Hypothalamus (tissue), 51 donors: ENCODE measurements at regions not wholly inside any gene's neighbourhood (a gene's known extent, or its start where the extent isn't known, plus 50 kb on each side); places are given as distances from the start of the nearest gene placed in this dataset.
"Not testable (repeated sequence)": the region's sequence is repeated elsewhere in the genome, so short reads cannot be mapped to it uniquely, and the experiment has no call there.

Source experiments
- DNase-seq, 51 donors: peaks; one replicate each; lab custom pipeline; 2025; lab: John Stamatoyannopoulos, UW

- no peak for DNase-seq
Measured at GRCh38 chr16:23013484-23013883, 135.8 kb downstream of the USP31 start.

DNA sequence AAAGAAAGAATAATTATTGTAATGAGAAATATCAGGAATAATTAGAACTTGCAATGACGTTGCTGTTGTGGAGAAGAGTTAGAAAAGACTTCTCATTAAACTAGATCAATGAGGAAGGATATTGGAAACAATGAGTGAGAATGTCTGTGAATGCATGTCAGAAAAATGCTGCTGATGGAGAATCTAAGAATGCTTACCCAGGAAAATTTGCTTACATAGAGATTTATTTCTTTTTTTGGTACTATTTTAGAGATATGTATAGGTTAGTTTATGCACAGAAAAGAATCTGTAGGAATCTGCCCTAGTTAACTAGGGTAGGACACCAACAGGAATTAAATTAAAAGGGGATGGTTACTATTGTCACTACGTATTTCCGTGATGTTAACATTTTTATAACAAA is 140.2 kb downstream of the USP31 start:
- DNase-seq, result no peak

GRCh38 chr16:23008041-23008440 is 141.2 kb downstream of the USP31 start:
- DNase-seq, result no peak

GRCh38 chr16:23006380-23006779 is 142.9 kb downstream of the USP31 start:
- no peak for DNase-seq

DNA sequence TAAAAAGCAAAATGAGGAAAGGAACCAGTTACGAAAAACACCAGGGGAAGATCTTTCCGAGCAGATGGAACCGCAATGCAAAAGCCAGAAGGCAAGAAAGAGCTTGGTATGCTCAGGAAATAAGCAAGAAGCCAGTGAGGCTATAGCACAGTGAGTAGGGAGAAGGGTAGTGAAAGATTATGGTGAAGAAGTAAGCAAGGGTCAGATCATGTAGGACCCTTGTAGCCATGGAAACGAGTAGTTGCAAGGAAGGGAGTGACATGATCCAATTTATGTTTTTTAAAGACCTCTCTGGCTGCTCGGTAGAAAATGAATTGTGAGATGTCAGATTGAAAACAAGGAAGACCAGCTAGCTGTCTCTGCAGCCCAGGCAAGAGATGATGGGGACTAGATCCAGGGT is 143.3 kb downstream of the USP31 start:
- no peak for DNase-seq

- no peak for DNase-seq
Measured at GRCh38 chr16:22989598-22989997, 159.7 kb downstream of the USP31 start.

DNA sequence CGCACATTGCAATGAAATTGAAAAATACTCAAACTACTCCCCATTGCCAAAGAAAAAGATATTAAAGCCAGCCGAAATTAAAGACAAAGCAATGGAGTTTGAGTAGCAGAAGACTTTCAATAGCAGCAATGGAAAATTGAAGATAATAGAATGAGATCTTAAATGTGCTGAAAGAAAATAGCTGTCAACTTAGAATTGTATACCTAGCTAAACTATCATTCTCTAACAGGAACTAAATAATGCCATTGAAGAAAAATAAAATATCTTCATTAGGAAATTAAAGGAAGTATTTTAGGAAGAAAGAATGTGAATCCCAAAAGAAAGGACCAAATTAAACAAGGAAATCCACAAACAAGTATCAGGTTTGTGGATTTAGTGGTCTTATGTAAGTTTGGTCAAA is 165.6 kb downstream of the USP31 start:
- no peak for DNase-seq

DNA sequence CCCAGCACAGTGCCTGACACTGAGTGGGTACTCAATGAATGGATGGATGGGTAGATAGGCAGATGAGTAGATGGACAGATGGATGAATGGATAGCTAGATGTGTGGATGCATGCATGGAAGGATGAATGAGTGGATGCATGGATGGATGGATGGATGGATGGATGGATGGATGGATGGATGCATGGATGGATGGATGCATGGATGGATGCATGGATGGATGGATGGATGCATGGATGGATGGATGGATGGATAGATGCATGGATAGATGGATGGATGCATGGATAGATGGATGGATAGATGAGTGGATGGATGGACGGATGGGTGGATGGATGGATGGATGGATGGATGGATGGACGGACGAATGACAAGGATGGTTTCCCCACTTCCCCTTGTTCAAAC is 166.6 kb downstream of the HS3ST2 start:
- DNase-seq, result not testable (repeated sequence)

DNA sequence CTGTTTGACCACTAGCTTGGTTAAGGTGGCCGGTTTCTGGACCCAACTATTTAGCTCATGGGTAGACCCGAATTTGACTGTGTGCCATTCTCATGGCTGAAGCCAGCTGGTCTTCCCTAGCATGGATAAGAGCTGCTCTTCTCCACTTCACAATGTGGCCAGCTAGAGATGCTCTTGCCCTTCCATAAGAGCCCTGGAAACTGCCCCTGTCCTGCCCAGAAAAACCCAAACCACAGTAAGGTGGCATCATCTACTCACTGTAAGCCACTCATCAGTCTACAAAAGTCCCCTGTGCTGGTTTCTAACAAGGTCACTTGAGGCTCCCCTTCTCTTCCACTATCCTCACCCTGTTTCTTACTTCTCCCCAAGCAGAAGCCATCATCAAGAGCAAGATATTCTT is 165.1 kb downstream of the HS3ST2 start:
- DNase-seq, result peak in 9 of 51 donors; percentile 1 to 39 (median 8)

- no peak for DNase-seq
Measured at GRCh38 chr16:22977294-22977697, 163.3 kb downstream of the HS3ST2 start.

GRCh38 chr16:22973522-22973921 is 159.6 kb downstream of the HS3ST2 start:
- DNase-seq, result no peak

DNA sequence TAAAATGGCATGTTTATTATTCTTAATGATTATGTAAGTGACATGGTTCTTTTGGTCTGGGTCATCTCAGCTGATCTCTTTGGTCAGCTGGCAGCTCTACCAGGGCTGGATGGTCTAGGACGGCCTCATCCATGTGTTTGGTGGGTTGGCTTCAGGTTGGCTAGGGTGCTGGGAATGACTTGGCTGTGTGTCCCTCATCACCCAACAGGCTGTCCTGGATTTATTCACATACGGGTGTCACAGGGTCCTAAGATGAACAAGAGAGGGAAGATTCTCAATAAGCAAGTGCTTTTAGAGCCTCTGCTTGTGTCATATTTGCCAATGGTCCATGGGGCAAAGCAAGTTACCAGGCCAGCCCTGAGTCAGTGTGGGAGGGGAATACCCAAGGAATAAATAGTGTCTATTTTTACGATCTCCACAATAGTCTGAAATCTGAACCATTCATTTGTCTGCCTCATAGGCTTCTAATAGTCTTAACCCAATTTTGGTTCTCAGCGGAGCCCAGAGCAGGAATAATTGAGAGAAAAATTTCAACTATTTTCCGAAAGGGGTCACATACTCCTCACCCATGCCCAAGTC is 157.5 kb downstream of the HS3ST2 start:
- DNase-seq, result no peak

DNA sequence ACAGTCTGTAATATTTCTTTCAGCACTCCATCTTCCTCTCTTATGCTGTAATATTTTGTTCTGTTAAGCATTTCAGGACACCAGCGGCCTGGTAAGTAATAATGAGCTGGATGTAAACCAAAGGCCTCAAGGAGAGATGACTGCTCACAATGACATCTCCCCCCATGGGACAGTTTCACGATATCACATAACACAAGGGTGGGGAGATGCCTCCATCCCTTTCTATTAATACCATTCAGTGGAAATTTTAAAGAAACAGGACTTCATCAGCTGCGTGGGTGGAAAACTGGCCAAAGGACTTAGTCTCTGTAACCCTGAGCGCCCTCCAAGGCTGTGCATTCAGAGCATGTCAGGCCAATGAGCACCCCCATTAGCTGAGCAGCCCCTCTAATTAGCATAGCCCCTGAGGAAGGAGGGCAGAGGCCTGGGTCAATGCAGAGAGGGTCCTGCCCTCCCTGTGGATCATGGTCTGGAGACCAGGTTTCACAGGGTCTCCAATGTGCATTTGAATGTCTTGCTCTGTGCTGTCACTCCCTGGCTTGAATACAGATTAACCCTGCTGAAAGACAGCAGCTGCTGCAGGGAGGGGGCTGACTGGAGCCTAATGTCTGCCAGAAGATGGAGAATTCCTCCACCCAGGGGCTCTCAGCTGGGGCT is 156.4 kb downstream of the HS3ST2 start:
- DNase-seq, result no peak

GRCh38 chr16:22969567-22969966 is 155.6 kb downstream of the HS3ST2 start:
- DNase-seq, result no peak

DNA sequence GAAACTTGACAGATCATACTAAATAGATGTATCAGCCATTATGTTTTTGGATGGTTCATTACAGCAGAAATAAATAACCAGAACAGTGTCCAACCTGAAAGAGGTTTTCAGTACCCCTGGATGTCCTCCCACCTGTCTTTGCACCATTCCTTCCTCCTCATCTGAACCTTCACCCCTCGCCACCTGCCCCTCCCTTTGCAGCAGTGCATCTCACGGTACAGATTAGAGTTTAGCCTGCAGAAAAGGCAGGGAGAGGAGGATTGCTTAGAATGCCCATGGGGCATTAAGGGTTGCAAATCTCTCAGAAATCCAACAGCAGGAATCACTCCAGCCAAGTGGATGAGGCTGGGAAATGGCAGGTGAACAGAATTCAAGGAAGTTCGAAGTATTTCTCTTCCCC is 155.0 kb downstream of the HS3ST2 start:
- DNase-seq, result no peak

DNA sequence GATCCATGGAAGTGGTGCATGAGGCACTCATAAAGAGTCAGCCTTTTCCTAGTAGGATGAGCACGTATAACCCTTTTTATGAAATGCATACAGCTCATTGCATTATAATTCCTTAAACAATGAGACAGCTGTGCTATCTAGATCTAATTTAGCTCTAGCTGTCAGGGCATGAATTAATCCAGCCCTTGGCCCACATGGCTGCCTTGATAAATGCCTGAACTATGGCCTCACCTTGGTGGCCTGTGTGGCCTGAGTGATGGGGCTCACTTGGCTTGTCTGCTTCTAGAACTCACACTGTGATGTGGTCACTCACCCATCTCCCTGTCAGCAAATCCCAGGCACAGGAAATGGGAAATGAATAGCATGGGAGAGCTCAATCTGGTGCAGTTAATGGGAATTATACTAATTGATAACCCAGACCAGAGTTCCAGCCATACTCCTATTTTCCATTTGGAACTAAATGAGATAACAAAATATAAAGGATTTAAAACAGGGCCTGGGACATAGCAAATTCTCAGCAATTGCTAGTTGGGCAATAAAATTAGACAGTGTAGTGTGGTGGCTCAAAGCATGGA is 153.6 kb downstream of the HS3ST2 start:
- no peak for DNase-seq
